ENCODE measurements at regions not wholly inside any gene's neighbourhood (a gene's known extent, or its start where the extent isn't known, plus 50 kb on each side); places are given as distances from the start of the nearest gene placed in this dataset.

GRCh38 chr4:167767281-167767680 is 325.1 kb upstream of the ANXA10 start:
- in situ Hi-C loops (cut with HindIII; ENCODE audit: low sequenced_read_pairs) = no loop called here
- H3K4me3 ChIP-seq (ENCODE audit: low read depth, low read length) = no peak overlapping the region
- DNase-seq (ENCODE audit: low read depth, low spot score) = no peak
- TF ChIP-seq CTCF (IDR thresholded peaks at IDR 0.05; ENCODE audit: low read depth, low read length) = no peak

GRCh38 chr4:167774646-167775045 is 317.7 kb upstream of the ANXA10 start:
- in situ Hi-C loops (cut with HindIII; ENCODE audit: low sequenced_read_pairs) = no loop called here
- H3K4me3 ChIP-seq (ENCODE audit: low read depth, low read length) = no peak overlapping the region
- DNase-seq (ENCODE audit: low read depth, low spot score) = no peak
- TF ChIP-seq CTCF (IDR thresholded peaks at IDR 0.05; ENCODE audit: low read depth, low read length) = no peak

GRCh38 chr4:167775375-167775774 is 317.0 kb upstream of the ANXA10 start:
- DNase-seq (ENCODE audit: low read depth, low spot score) = no peak
- TF ChIP-seq CTCF (IDR thresholded peaks at IDR 0.05; ENCODE audit: low read depth, low read length) = no peak
- in situ Hi-C loops (cut with HindIII; ENCODE audit: low sequenced_read_pairs) = no loop called here
- H3K4me3 ChIP-seq (ENCODE audit: low read depth, low read length) = no peak overlapping the region

- no peak for DNase-seq (ENCODE audit: low read depth, low spot score)
- H3K4me3 ChIP-seq (ENCODE audit: low read depth, low read length) = no peak overlapping the region
- TF ChIP-seq CTCF (IDR thresholded peaks at IDR 0.05; ENCODE audit: low read depth, low read length) = no peak
- in situ Hi-C loops (cut with HindIII; ENCODE audit: low sequenced_read_pairs) = no loop called here
Observed at GRCh38 chr4:167779280-167779679, 313.1 kb upstream of the ANXA10 start.

- in situ Hi-C loops (cut with HindIII; ENCODE audit: low sequenced_read_pairs) = no loop called here
- no peak for DNase-seq (ENCODE audit: low read depth, low spot score)
- no peak for TF ChIP-seq CTCF (IDR thresholded peaks at IDR 0.05; ENCODE audit: low read depth, low read length)
- H3K4me3 ChIP-seq (ENCODE audit: low read depth, low read length) = no peak overlapping the region
Observed at GRCh38 chr4:167779864-167780263, 312.5 kb upstream of the ANXA10 start.

- H3K4me3 ChIP-seq (ENCODE audit: low read depth, low read length) = no peak overlapping the region
- no peak for TF ChIP-seq CTCF (IDR thresholded peaks at IDR 0.05; ENCODE audit: low read depth, low read length)
- DNase-seq (ENCODE audit: low read depth, low spot score) = no peak
- in situ Hi-C loops (cut with HindIII; ENCODE audit: low sequenced_read_pairs) = no loop called here
Observed at GRCh38 chr4:167784826-167785225, 307.5 kb upstream of the ANXA10 start.

- DNase-seq (ENCODE audit: low read depth, low spot score) = peak; percentile 18
- H3K4me3 ChIP-seq (ENCODE audit: low read depth, low read length) = no peak overlapping the region
- in situ Hi-C loops (cut with HindIII; ENCODE audit: low sequenced_read_pairs) = no loop called here
- no peak for TF ChIP-seq CTCF (IDR thresholded peaks at IDR 0.05; ENCODE audit: low read depth, low read length)
Observed at GRCh38 chr4:167785523-167785922, 306.8 kb upstream of the ANXA10 start.
